BJ (cell line): ENCODE measurements at regions not wholly inside any gene's neighbourhood (a gene's known extent, or its start where the extent isn't known, plus 50 kb on each side); places are given as distances from the start of the nearest gene placed in this dataset.

Experiments
- CTCF ChIA-PET: fragments of 350-600 bp; formaldehyde crosslinking; extraction: SDS; loops from one replicate; lab custom pipeline; 2021; ENCODE audit warnings: antibody characterized with exemption, inconsistent platforms; lab: Yijun Ruan, JAX
- POLR2A ChIA-PET: fragments of 300-600 bp; sonication (Branson Sonifier 250); formaldehyde crosslinking; extraction: SDS; loops from one replicate; lab custom pipeline; 2021; ENCODE audit warnings: antibody characterized with exemption; lab: Charles Lee
- DNase-seq: peaks from one replicate; pipeline ENCODE4 v3.0.0-alpha.2; 2011; ENCODE audit warnings: low read depth
- H3K27me3 ChIP-seq: 2 replicates; pipeline ENCODE4 v1.6.0; 2011; ENCODE audit warnings: low read length; ENCODE audit not compliant: control insufficient read depth, insufficient read depth
- H3K36me3 ChIP-seq: 2 replicates; pipeline ENCODE4 v1.5.1; 2011; ENCODE audit warnings: low read length; ENCODE audit not compliant: control insufficient read depth, insufficient read depth
- H3K4me3 ChIP-seq: 2 replicates; pipeline ENCODE4 v1.5.1; 2011; ENCODE audit warnings: low read depth, mild to moderate bottlenecking, control low read depth, low read length
- CTCF ChIP-seq: IDR thresholded peaks from 2 replicates; pipeline ENCODE4 v1.5.1; 2011; ENCODE audit warnings: low read depth, mild to moderate bottlenecking, control low read depth, inconsistent platforms, low read length, moderate library complexity; ENCODE audit not compliant: insufficient read depth

- Histone ChIP-seq H3K27me3 (no peaks in the 10 kb centered on the region), H3K36me3 (no peaks in the 10 kb centered on the region), H3K4me3 (no peak overlapping the region)
- ChIA-PET POLR2A (no interaction called here), CTCF (no interaction called here)
- no peak for DNase-seq
- TF ChIP-seq CTCF: no peak
These were observed 236.6 kb upstream of the PROK2 start for GRCh38 chr3:72021531-72021930.

GRCh38 chr3:72018343-72018984, 233.5 kb upstream of the PROK2 start:
- ChIA-PET CTCF (interaction anchor here (0.6 to 1.1 kb wide), 2 partner anchors 13 to 23 kb away, joined by 3 read pairs; no protein-coding TSS in a partner anchor), POLR2A (no interaction called here)
- Histone ChIP-seq H3K27me3 (no peaks in the 10 kb centered on the region), H3K4me3 (no peak overlapping the region), H3K36me3 (no peaks in the 10 kb centered on the region)
- DNase-seq: no peak
- no peak for TF ChIP-seq CTCF

GRCh38 chr3:72017935-72018334, 233.0 kb upstream of the PROK2 start:
- H3K36me3 ChIP-seq: no peaks in the 10 kb centered on the region
- TF ChIP-seq CTCF: no peak
- H3K4me3 ChIP-seq: no peak overlapping the region
- ChIA-PET CTCF (interaction anchor here (0.6 to 1.1 kb wide), 3 partner anchors 13 to 458 kb away, joined by 3 read pairs; no protein-coding TSS in a partner anchor), POLR2A (no interaction called here)
- no peaks in the 10 kb centered on the region for H3K27me3 ChIP-seq
- DNase-seq: no peak

GRCh38 chr3:72017311-72017710, 232.4 kb upstream of the PROK2 start:
- ChIA-PET CTCF (interaction anchor here (0.8 kb wide), 1 partner anchor 457 kb away, joined by 3 read pairs; no protein-coding TSS in a partner anchor), POLR2A (no interaction called here)
- no peak overlapping the region for H3K4me3 ChIP-seq
- no peaks in the 10 kb centered on the region for H3K27me3 ChIP-seq
- H3K36me3 ChIP-seq: no peaks in the 10 kb centered on the region
- TF ChIP-seq CTCF: no peak
- DNase-seq: no peak

- ChIA-PET CTCF (no interaction called here), POLR2A (no interaction called here)
- Histone ChIP-seq H3K27me3 (no peaks in the 10 kb centered on the region), H3K36me3 (no peaks in the 10 kb centered on the region), H3K4me3 (no peak overlapping the region)
- TF ChIP-seq CTCF: no peak
- DNase-seq: no peak
These were observed 230.5 kb upstream of the PROK2 start for GRCh38 chr3:72015463-72015862.
